ENCODE measurements at regions not wholly inside any gene's neighbourhood (a gene's known extent, or its start where the extent isn't known, plus 50 kb on each side); places are given as distances from the start of the nearest gene placed in this dataset.

GRCh38 chr16:79899716-79900115, 299.2 kb upstream of the MAF start:
- no peaks in the 10 kb centered on the region for H3K9me2 ChIP-seq (replicated peaks; ENCODE audit: control insufficient read depth, low read length)
- no peaks in the 10 kb centered on the region for H3K4me1 ChIP-seq (ENCODE audit: control insufficient read depth, low read length)
- no peak overlapping the region for H3K27ac ChIP-seq (ENCODE audit: low read depth, low read length)
- H4K20me1 ChIP-seq (ENCODE audit: control insufficient read depth, insufficient read depth, low read depth, low read length) = no peaks in the 10 kb centered on the region
- H3K4me2 ChIP-seq (ENCODE audit: low read length) = no peak overlapping the region
- H3K4me3 ChIP-seq (ENCODE audit: low read length) = no peak overlapping the region
- H3F3A ChIP-seq (ENCODE audit: control insufficient read depth, insufficient read depth) = no peaks in the 10 kb centered on the region
- peaks cover 4% of the 10 kb centered on the region; the same call in 1 of the 2 replicates for H3K9me3 ChIP-seq (ENCODE audit: control insufficient read depth, insufficient read depth, low read length)
- no peaks in the 10 kb centered on the region for H3K27me3 ChIP-seq (ENCODE audit: control insufficient read depth, low read length)
- no peak for TF ChIP-seq CTCF (IDR thresholded peaks at IDR 0.05; ENCODE audit: low read depth, low read length, poor library complexity, severe bottlenecking)
- TF ChIP-seq EZH2phosphoT487 (IDR thresholded peaks at IDR 0.05; ENCODE audit: borderline replicate concordance, low read length) = no peak
- no peaks in the 10 kb centered on the region for H3K36me3 ChIP-seq (ENCODE audit: control insufficient read depth, low read length)
- no peaks in the 10 kb centered on the region for H3K79me2 ChIP-seq (ENCODE audit: control insufficient read depth, low read length)

GRCh38 chr16:79899316-79899715, 298.8 kb upstream of the MAF start:
- Histone ChIP-seq H3F3A (ENCODE audit: control insufficient read depth, insufficient read depth) (no peaks in the 10 kb centered on the region), H3K4me1 (ENCODE audit: control insufficient read depth, low read length) (no peaks in the 10 kb centered on the region), H3K36me3 (ENCODE audit: control insufficient read depth, low read length) (no peaks in the 10 kb centered on the region), H4K20me1 (ENCODE audit: control insufficient read depth, insufficient read depth, low read depth, low read length) (no peaks in the 10 kb centered on the region), H3K9me3 (ENCODE audit: control insufficient read depth, insufficient read depth, low read length) (peaks cover 4% of the 10 kb centered on the region; the same call in 1 of the 2 replicates), H3K79me2 (ENCODE audit: control insufficient read depth, low read length) (no peaks in the 10 kb centered on the region), H3K27ac (ENCODE audit: low read depth, low read length) (no peak overlapping the region), H3K27me3 (ENCODE audit: control insufficient read depth, low read length) (no peaks in the 10 kb centered on the region), H3K4me2 (ENCODE audit: low read length) (no peak overlapping the region), H3K9me2 (replicated peaks; ENCODE audit: control insufficient read depth, low read length) (no peaks in the 10 kb centered on the region), H3K4me3 (ENCODE audit: low read length) (no peak overlapping the region)
- TF ChIP-seq EZH2phosphoT487 (IDR thresholded peaks at IDR 0.05; ENCODE audit: borderline replicate concordance, low read length) (no peak), CTCF (IDR thresholded peaks at IDR 0.05; ENCODE audit: low read depth, low read length, poor library complexity, severe bottlenecking) (no peak)

GRCh38 chr16:79898703-79899102, 298.2 kb upstream of the MAF start:
- Histone ChIP-seq H3K36me3 (ENCODE audit: control insufficient read depth, low read length) (no peaks in the 10 kb centered on the region), H3K4me2 (ENCODE audit: low read length) (no peak overlapping the region), H3K4me3 (ENCODE audit: low read length) (no peak overlapping the region), H3K4me1 (ENCODE audit: control insufficient read depth, low read length) (no peaks in the 10 kb centered on the region), H3K9me2 (replicated peaks; ENCODE audit: control insufficient read depth, low read length) (no peaks in the 10 kb centered on the region), H3K9me3 (ENCODE audit: control insufficient read depth, insufficient read depth, low read length) (peaks cover 4% of the 10 kb centered on the region; the same call in 1 of the 2 replicates), H3F3A (ENCODE audit: control insufficient read depth, insufficient read depth) (no peaks in the 10 kb centered on the region), H3K79me2 (ENCODE audit: control insufficient read depth, low read length) (no peaks in the 10 kb centered on the region), H3K27ac (ENCODE audit: low read depth, low read length) (no peak overlapping the region), H3K27me3 (ENCODE audit: control insufficient read depth, low read length) (no peaks in the 10 kb centered on the region), H4K20me1 (ENCODE audit: control insufficient read depth, insufficient read depth, low read depth, low read length) (no peaks in the 10 kb centered on the region)
- TF ChIP-seq EZH2phosphoT487 (IDR thresholded peaks at IDR 0.05; ENCODE audit: borderline replicate concordance, low read length) = no peak
- no peak for TF ChIP-seq CTCF (IDR thresholded peaks at IDR 0.05; ENCODE audit: low read depth, low read length, poor library complexity, severe bottlenecking)

Data from DOHH2 (cell line).